Endothelial cell (in vitro differentiated cells): ENCODE measurements at regions not wholly inside any gene's neighbourhood (a gene's known extent, or its start where the extent isn't known, plus 50 kb on each side); places are given as distances from the start of the nearest gene placed in this dataset.

Source experiments
- DNase-seq: peaks from one replicate; pipeline ENCODE4 v3.0.0; 2021; ENCODE audit warnings: low spot score
- H3K27ac Mint-ChIP-seq: one replicate; pipeline ENCODE4 v1.8.0; 2021; ENCODE audit warnings: mixed read lengths, inconsistent platforms; ENCODE audit not compliant: unreplicated experiment
- H3K27me3 Mint-ChIP-seq: one replicate; pipeline ENCODE4 v1.8.0; 2021; ENCODE audit warnings: mild to moderate bottlenecking, moderate library complexity, mixed read lengths, inconsistent platforms; ENCODE audit not compliant: unreplicated experiment
- H3K36me3 Mint-ChIP-seq: one replicate; pipeline ENCODE4 v1.8.0; 2021; ENCODE audit warnings: mild to moderate bottlenecking, low read depth, mixed read lengths, inconsistent platforms; ENCODE audit not compliant: unreplicated experiment
- H3K4me1 Mint-ChIP-seq: one replicate; pipeline ENCODE4 v1.8.0; 2021; ENCODE audit warnings: mild to moderate bottlenecking, mixed read lengths, inconsistent platforms; ENCODE audit not compliant: unreplicated experiment
- H3K4me3 Mint-ChIP-seq: one replicate; pipeline ENCODE4 v1.8.0; 2021; ENCODE audit warnings: mild to moderate bottlenecking, mixed read lengths, inconsistent platforms; ENCODE audit not compliant: unreplicated experiment
- H3K9me3 Mint-ChIP-seq: one replicate; pipeline ENCODE4 v1.8.0; 2021; ENCODE audit warnings: mixed read lengths, inconsistent platforms; ENCODE audit not compliant: unreplicated experiment
- TF ChIP-seq, protein P1 (sequence below): fragments of 200-600 bp; sonication (generic); IDR thresholded peaks from one replicate; pipeline ENCODE4 v1.5.0; 2021; ENCODE audit warnings: antibody characterized with exemption; ENCODE audit not compliant: unreplicated experiment

DNA sequence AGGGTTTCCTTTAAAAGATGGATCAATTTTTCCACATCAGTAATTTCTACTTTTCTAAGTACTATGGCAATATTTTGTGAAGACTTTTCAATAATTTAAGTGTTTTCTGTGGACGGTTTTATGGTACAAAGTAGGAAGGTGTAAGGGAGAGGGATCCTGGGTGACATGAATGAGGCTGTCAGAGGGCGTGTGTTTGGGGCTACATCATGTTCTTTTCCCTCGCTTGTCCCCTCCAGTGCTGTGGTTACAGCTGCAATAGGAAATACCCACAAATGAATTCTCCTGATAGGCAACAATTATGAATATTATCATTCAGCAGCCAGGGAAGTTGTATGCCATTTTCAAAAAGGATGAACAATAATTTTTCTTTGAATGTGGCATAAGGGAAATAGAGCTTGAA lies 83.8 kb downstream of the CAVIN4 start:
- peaks cover 10% of the 10 kb centered on the region for H3K9me3 Mint-ChIP-seq
- H3K27me3 Mint-ChIP-seq = peaks cover 4% of the 10 kb centered on the region
- TF ChIP-seq, protein P1, sequence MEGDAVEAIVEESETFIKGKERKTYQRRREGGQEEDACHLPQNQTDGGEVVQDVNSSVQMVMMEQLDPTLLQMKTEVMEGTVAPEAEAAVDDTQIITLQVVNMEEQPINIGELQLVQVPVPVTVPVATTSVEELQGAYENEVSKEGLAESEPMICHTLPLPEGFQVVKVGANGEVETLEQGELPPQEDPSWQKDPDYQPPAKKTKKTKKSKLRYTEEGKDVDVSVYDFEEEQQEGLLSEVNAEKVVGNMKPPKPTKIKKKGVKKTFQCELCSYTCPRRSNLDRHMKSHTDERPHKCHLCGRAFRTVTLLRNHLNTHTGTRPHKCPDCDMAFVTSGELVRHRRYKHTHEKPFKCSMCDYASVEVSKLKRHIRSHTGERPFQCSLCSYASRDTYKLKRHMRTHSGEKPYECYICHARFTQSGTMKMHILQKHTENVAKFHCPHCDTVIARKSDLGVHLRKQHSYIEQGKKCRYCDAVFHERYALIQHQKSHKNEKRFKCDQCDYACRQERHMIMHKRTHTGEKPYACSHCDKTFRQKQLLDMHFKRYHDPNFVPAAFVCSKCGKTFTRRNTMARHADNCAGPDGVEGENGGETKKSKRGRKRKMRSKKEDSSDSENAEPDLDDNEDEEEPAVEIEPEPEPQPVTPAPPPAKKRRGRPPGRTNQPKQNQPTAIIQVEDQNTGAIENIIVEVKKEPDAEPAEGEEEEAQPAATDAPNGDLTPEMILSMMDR = no peak
- no peak for DNase-seq
- H3K4me1 Mint-ChIP-seq = peaks cover 4% of the 10 kb centered on the region
- H3K36me3 Mint-ChIP-seq = peaks cover 12% of the 10 kb centered on the region
- no peak overlapping the region for H3K27ac Mint-ChIP-seq
- H3K4me3 Mint-ChIP-seq = no peak overlapping the region

DNA sequence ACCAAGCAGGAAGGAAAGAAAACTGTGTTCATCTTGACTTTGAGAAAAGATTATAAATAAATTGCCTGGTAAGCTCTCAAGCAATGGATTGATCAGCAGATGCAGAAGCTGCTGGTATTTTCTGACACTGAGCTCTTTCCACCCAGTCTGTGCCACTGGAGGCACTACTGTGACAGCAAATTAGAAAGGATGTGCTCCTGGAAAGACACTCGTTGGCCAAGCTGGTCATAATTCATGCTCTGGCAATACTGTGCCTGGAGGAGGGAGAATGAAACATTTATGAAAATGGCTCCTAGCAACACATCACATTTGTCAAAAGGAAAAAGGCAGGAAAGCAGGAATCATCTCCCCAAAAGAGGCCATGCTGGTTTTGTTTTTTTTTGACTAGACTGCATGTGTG lies 84.2 kb downstream of the CAVIN4 start:
- Mint-ChIP-seq H3K4me1 (peaks cover 4% of the 10 kb centered on the region), H3K27ac (no peak overlapping the region), H3K27me3 (peaks cover 4% of the 10 kb centered on the region), H3K36me3 (peaks cover 12% of the 10 kb centered on the region), H3K9me3 (peaks cover 10% of the 10 kb centered on the region), H3K4me3 (no peak overlapping the region)
- DNase-seq = no peak
- TF ChIP-seq, protein P1 = no peak

DNA sequence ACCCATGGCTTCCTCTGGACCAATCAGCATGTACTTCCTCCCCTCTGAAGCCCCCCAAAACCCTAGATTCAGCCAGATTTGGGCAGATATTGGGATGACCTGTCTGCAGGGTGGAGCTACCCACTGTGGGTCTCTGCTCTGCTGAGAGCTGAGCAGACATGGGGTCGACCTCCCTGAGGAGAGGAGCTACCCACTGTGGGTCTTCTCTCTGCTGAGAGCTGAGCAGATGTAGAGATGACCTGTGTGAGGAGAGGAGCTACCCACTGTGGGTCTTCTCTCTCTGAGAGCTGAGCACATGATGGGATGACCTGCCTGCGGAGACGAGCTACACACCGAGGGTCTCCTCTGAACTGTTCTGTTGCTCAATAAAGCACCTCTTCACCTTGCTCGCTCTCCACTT lies 89.6 kb downstream of the CAVIN4 start:
- Mint-ChIP-seq H3K4me1 (peaks cover 10% of the 10 kb centered on the region), H3K9me3 (no peaks in the 10 kb centered on the region), H3K36me3 (peaks cover 4% of the 10 kb centered on the region), H3K27me3 (no peaks in the 10 kb centered on the region), H3K4me3 (no peak overlapping the region), H3K27ac (no peak overlapping the region)
- no peak for DNase-seq
- TF ChIP-seq, protein P1 = no peak

DNA sequence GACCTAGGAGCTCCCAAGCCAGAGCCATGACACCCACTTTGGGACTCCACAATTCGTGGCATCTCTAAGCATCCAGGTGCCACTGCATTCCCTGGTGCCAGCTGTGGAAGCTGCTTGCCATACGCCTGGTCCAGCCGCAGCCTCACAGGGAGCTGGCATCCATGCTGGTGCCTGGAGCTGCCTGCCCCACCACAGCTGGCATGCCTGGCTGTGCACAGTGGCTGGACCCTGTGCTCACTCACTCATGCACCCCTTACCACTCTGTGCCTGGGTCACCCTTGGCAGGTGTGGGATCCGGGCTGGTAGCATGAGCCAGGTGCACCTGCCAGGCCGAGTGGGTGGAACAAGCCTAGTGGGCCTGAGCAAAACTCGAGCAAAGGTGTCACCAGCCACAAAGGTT lies 90.1 kb downstream of the CAVIN4 start:
- peaks cover 10% of the 10 kb centered on the region for H3K4me1 Mint-ChIP-seq
- no peak overlapping the region for H3K4me3 Mint-ChIP-seq

DNA sequence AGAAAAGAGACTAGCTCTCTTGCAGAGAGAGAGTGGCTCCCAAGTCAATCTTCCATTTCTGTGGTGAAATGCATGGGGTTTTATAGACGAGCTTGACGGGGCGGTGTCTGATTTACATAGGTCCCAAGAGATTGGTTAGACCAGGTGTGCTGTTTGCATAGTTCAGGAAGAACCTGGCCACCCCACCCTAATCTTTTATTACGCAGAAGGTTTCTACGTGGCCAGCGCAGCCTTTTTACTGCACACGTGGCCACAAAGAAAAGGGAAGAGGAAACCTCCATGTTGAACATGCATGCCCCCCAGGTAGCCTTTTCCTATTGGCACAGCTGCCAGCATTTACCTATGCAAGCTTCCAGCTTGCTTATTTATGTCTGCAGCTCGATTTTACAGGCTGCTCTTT lies 92.1 kb downstream of the CAVIN4 start:
- TF ChIP-seq, protein P1 = no peak
- H3K4me3 Mint-ChIP-seq = no peak overlapping the region
- no peaks in the 10 kb centered on the region for H3K27me3 Mint-ChIP-seq
- H3K9me3 Mint-ChIP-seq = no peaks in the 10 kb centered on the region
- H3K27ac Mint-ChIP-seq = no peak overlapping the region
- no peak for DNase-seq
- peaks cover 10% of the 10 kb centered on the region for H3K4me1 Mint-ChIP-seq
- H3K36me3 Mint-ChIP-seq = peaks cover 4% of the 10 kb centered on the region

More for the DNA sequence above, 90.1 kb downstream of the CAVIN4 start:
- Mint-ChIP-seq H3K27ac (no peak overlapping the region), H3K36me3 (peaks cover 4% of the 10 kb centered on the region), H3K27me3 (no peaks in the 10 kb centered on the region), H3K9me3 (no peaks in the 10 kb centered on the region)
- no peak for DNase-seq
- TF ChIP-seq, protein P1 = no peak
